Spleen (tissue), 11 donors: ENCODE measurements at regions not wholly inside any gene's neighbourhood (a gene's known extent, or its start where the extent isn't known, plus 50 kb on each side); places are given as distances from the start of the nearest gene placed in this dataset.

Experiments
- DNase-seq: peaks from one replicate; pipeline ENCODE4 v3.0.0-alpha.2; 2020
- H3K27ac ChIP-seq, 8 donors: fragments of 200-600 bp; sonication (generic) in 7 of 8; 1 replicate in 4 of 8; 2 replicates in 4 of 8; pipeline versions ENCODE4 v1.5.0 to v1.8.0; 2016 to 2021; ENCODE audit warnings: inconsistent platforms in 4 of 8, mild to moderate bottlenecking in 4 of 8, moderate library complexity in 1 of 8
- H3K27me3 ChIP-seq, 7 donors: fragments of 200-600 bp; sonication (generic) in 6 of 7; replicated peaks in 1 of 7; 1 replicate in 4 of 7; 2 replicates in 3 of 7; pipeline versions ENCODE4 v1.5.0 to v1.8.0; 2016 to 2021; ENCODE audit warnings: inconsistent platforms in 3 of 7, mild to moderate bottlenecking in 1 of 7
- H3K36me3 ChIP-seq, 6 donors: fragments of 200-600 bp; sonication (generic) in 5 of 6; 1 replicate in 4 of 6; 2 replicates in 2 of 6; pipeline versions ENCODE4 v1.5.0 to v1.8.0; 2016 to 2021; ENCODE audit warnings: inconsistent platforms in 2 of 6
- H3K4me1 ChIP-seq, 6 donors: fragments of 200-600 bp; sonication (generic) in 5 of 6; 1 replicate in 3 of 6; 2 replicates in 3 of 6; pipeline versions ENCODE4 v1.5.0 to v1.8.0; 2016 to 2021; ENCODE audit warnings: inconsistent platforms in 3 of 6
- H3K4me3 ChIP-seq, 8 donors: fragments of 200-600 bp; sonication (generic) in 7 of 8; 1 replicate in 4 of 8; 2 replicates in 4 of 8; pipeline versions ENCODE4 v1.5.0 to v1.8.0; 2016 to 2021; ENCODE audit warnings: inconsistent platforms in 4 of 8, mild to moderate bottlenecking in 4 of 8, moderate library complexity in 2 of 8
- H3K9me3 ChIP-seq, 8 donors: fragments of 200-600 bp; sonication (generic) in 7 of 8; 1 replicate in 4 of 8; 2 replicates in 4 of 8; pipeline versions ENCODE4 v1.5.0 to v1.8.0; 2016 to 2021; ENCODE audit warnings: inconsistent platforms in 4 of 8
- CTCF ChIP-seq, 11 experiments: fragments of 200-600 bp in 7 of 11; fragments of 450-650 bp in 4 of 11; sonication (generic) in 4 of 11; IDR thresholded peaks in 8 of 11; conservative IDR thresholded peaks in 3 of 11; 1 replicate in 7 of 11; 2 replicates in 4 of 11; pipeline versions ENCODE4 v1.4.0 to v1.8.0; 2016 to 2021; ENCODE audit warnings: antibody characterized with exemption in 11 of 11, inconsistent platforms in 4 of 11, mild to moderate bottlenecking in 1 of 11
- POLR2A ChIP-seq, 3 donors: fragments of 450-650 bp; IDR thresholded peaks; one replicate each; pipeline ENCODE4 v1.5.1; 2017; ENCODE audit warnings: antibody characterized with exemption in 3 of 3, mild to moderate bottlenecking in 1 of 3
- POLR2AphosphoS5 ChIP-seq, 3 donors: sonication (generic); formaldehyde crosslinking; IDR thresholded peaks; one replicate each; pipeline ENCODE4 v1.5.1; 2017; ENCODE audit warnings: antibody characterized with exemption in 3 of 3
- whole genome bisulfite sequencing, 5 donors: extraction: QIAGEN DNeasy Blood & Tissue Kit in 3 of 5; methylation state at CpG; one replicate each; pipeline versions ENCODE4 v1.1.5 to v1.1.7; 2013 to 2018; 5-methylcytosine and 5-hydroxymethylcytosine counted together
- intact Hi-C: fragments of 100-400 bp; cut with DNase I; formaldehyde crosslinking; loops from one replicate; pipeline ENCODE4 v1.15.0; 2023; ENCODE audit warnings: low total_unique reads
- donor health status: healthy with polysubstance abuse.
- donor health status: DM: no; HTN: no; CAD: no; lungs with moderate emphysema.
- donor health status: DM: no; HTN: no; CAD: no.
- donor health status: Bipolar disorder and iron deficiency.
- donor health status: healthy.
- donor health status: DM: no; HTN: no; CAD: no.
- donor health status: DM: yes; HTN: yes; CAD: no.

DNA sequence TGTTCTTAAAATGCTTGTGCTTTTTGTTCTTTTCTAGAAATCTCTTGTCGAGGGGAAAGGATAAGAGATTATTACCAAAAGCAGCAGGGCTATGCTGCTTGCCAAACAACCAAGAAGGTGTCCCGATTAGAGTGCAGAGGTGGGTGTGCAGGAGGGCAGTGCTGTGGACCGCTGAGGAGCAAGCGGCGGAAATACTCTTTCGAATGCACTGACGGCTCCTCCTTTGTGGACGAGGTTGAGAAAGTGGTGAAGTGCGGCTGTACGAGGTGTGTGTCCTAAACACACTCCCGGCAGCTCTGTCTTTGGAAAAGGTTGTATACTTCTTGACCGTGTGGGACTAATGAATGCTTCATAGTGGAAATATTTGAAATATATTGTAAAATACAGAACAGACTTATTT lies 81.5 kb upstream of the PACRGL start:
- H3K27ac ChIP-seq: peak overlapping the region in 7 of 8 donors; percentile 24 to 70 (median 53)
- WGBS, 5 donors: 81 to 87% (median 82%) methylated on average over 12 of the region's 12 CpGs
- intact Hi-C loops: no loop called here

DNA sequence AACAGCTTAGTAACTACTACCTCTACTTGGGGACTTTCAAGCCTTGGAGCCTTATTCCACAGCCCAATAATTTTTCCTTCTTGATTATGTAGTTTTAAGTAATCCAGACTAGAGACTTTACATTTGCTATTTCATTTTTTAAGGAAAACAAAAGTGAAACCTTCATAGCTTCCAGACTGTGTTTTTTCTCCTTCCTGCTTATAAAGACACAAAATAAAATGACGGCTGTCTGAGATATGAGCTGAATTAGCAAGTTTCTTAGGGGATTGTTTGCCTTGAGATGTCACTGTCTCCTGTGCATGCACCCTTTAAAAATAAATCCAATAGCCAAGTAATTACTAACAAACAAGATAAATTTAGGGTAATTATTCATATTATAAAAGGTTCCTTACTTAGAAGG lies 78.8 kb upstream of the PACRGL start:
- Histone ChIP-seq H3K36me3 (no peaks in the 10 kb centered on the region), H3K9me3 (no peaks in the 10 kb centered on the region), H3K4me1 (peaks cover 0 to 44% (median 14%) of the 10 kb centered on the region in 6 donors), H3K27ac (peak overlapping the region in 6 of 8 donors; percentile 28 to 62 (median 53)), H3K4me3 (no peak overlapping the region), H3K27me3 (no peaks in the 10 kb centered on the region)
- TF ChIP-seq POLR2A (IDR thresholded peaks at IDR 0.05) (no peak), CTCF (IDR thresholded peaks at IDR 0.05 in 8 of 11, conservative IDR thresholded peaks at IDR 0.05 in 3 of 11) (no peak)
- WGBS, 5 donors: 6 to 23% (median 14%) methylated on average over 1 of the region's 1 CpG
- DNase-seq: no peak
- intact Hi-C loops: no loop called here

More for the DNA sequence above, 81.5 kb upstream of the PACRGL start:
- no peak for DNase-seq
- Histone ChIP-seq H3K4me3 (no peak overlapping the region), H3K27me3 (no peaks in the 10 kb centered on the region), H3K36me3 (no peaks in the 10 kb centered on the region), H3K9me3 (no peaks in the 10 kb centered on the region), H3K4me1 (peaks cover 0 to 29% (median 11%) of the 10 kb centered on the region in 6 donors)
- no peak for TF ChIP-seq POLR2AphosphoS5 (IDR thresholded peaks at IDR 0.05)
- no peak for TF ChIP-seq CTCF (IDR thresholded peaks at IDR 0.05 in 8 of 11, conservative IDR thresholded peaks at IDR 0.05 in 3 of 11)
- no peak for TF ChIP-seq POLR2A (IDR thresholded peaks at IDR 0.05)

GRCh38 chr4:20622701-20623100 lies 77.6 kb upstream of the PACRGL start:
- H3K4me3 ChIP-seq: no peak overlapping the region
- no peak overlapping the region for H3K27ac ChIP-seq
- 82 to 97% (median 94%) methylated on average over 1 of the region's 1 CpG for WGBS, 5 donors
- no peaks in the 10 kb centered on the region for H3K36me3 ChIP-seq
- no peaks in the 10 kb centered on the region for H3K27me3 ChIP-seq
- intact Hi-C loops: no loop called here
- TF ChIP-seq POLR2A (IDR thresholded peaks at IDR 0.05) (no peak), CTCF (IDR thresholded peaks at IDR 0.05 in 8 of 11, conservative IDR thresholded peaks at IDR 0.05 in 3 of 11) (no peak), POLR2AphosphoS5 (IDR thresholded peaks at IDR 0.05) (no peak)
- no peak for DNase-seq
- H3K9me3 ChIP-seq: peaks cover 0 to 2% (median 0%) of the 10 kb centered on the region in 8 donors
- H3K4me1 ChIP-seq: peaks cover 0 to 41% (median 13%) of the 10 kb centered on the region in 6 donors

GRCh38 chr4:20623939-20624338 lies 76.3 kb upstream of the PACRGL start:
- Histone ChIP-seq H3K27ac (peak overlapping the region in 3 of 8 donors; percentile 50 to 62 (median 61)), H3K9me3 (peaks cover 0 to 10% (median 5%) of the 10 kb centered on the region in 8 donors), H3K27me3 (no peaks in the 10 kb centered on the region), H3K4me3 (no peak overlapping the region), H3K4me1 (peaks cover 0 to 33% (median 8%) of the 10 kb centered on the region in 6 donors), H3K36me3 (no peaks in the 10 kb centered on the region)
- intact Hi-C loops: no loop called here
- no peak for DNase-seq
- TF ChIP-seq POLR2AphosphoS5 (IDR thresholded peaks at IDR 0.05) (no peak), POLR2A (IDR thresholded peaks at IDR 0.05) (no peak), CTCF (IDR thresholded peaks at IDR 0.05 in 8 of 11, conservative IDR thresholded peaks at IDR 0.05 in 3 of 11) (no peak)
